ENCODE measurements at regions not wholly inside any gene's neighbourhood (a gene's known extent, or its start where the extent isn't known, plus 50 kb on each side); places are given as distances from the start of the nearest gene placed in this dataset.
"Not testable (repeated sequence)": the region's sequence is repeated elsewhere in the genome, so short reads cannot be mapped to it uniquely, and the experiment has no call there.

DNA sequence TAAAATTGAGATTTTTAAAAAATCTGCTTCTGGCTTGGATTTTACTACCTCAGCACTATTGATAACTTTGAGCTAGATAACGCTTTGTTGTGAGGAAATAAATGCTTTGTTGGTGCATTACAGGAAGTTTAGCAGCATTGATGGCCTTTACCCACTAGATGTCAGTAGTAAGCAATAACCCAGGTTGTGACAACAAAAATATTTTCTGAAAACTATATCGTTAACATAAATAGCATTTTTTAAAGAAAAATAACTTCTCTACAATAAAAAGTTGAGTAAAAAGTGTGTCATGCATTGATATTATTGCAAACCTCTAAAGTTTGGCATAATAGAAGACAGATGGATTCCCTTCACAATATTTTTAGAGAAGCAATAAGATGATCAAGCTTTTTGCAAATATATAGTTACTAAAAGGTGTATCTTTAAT lies 1246.5 kb downstream of the UQCRFS1 start:
- no peak for DNase-seq

DNA sequence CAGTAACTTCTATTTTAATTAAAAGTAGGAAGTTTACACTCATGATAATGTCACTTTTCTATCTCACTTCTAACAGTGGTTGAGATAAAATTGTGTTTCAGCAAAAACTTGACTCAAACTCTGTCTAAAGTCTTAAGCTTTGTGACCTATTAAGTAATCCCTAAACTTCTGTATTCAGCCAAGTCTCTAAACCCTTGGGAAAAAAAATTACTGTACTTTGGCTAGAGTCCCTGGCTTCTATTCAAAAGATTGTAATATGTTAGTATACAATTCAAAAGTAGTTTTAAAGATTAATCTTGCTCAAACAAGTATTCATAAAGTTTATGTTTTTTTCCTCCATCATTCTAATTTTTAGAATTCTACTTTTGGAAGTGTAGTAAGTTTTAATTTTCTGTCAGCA lies 1248.8 kb downstream of the UQCRFS1 start:
- DNase-seq = no peak

DNA sequence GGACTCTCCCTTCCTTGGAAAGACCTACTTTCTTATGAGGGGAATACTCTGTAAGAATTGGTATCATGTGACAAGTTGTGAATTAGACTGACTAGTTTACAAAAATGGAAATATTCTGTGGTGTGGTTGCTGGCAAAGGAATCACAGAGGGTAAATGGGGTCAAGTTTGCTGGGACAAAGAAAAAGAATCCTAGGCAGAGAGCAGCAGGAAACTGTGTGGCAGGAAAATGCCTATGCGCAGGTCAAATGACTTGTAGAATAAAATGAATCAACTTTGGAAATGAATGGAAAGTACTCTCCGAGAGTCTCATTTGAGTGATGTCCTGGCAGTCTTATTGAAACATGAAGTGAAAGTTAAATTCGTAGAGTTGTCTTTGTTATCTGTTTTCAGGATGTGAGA lies 1250.7 kb downstream of the UQCRFS1 start:
- DNase-seq = no peak

DNA sequence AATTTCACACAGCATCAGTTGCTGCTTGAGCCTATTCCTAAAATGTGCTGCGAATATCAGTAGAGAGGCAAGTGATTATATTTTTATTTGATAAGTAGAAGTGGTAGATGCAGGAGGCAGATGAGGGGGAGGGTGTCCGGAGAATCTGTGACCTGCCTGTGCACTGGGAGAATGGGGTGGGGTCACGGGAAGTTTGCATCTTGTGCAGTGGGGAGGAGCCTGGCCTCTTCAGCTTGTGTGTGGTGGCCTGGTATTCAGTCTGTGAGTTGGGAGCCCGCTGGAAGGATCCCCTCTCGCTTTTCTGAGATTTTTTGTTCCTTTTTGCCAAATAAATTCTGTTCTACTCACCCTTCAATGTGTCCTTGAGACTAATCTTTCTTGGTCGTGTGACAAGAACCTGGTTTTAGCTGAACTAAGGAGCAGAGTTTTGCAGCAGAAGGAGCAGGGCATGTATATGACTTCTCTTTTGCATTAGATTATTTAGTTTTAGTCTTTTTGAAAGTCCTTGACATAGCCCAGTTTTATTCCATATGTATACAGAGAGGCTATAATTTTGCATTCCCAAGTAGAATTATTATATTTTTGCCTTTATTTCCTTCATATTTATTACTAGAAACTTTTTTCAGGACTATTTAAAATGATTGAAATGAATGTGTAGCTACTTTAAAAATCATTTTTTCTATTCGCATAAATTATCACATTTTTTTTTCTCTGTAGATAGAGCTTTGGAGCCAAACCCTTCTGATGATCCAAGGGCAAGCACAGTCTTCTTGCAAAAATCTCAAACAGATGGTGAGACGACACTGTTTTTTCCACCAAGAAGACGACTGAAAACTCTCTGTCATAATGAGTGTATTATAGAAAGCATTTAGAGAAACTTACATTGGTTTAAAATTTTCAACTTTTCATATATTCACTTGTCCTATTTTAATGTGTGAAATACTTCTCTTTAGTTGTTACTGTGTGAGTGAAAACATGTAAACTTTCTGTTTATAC lies 1257.2 kb downstream of the UQCRFS1 start:
- DNase-seq = no peak

DNA sequence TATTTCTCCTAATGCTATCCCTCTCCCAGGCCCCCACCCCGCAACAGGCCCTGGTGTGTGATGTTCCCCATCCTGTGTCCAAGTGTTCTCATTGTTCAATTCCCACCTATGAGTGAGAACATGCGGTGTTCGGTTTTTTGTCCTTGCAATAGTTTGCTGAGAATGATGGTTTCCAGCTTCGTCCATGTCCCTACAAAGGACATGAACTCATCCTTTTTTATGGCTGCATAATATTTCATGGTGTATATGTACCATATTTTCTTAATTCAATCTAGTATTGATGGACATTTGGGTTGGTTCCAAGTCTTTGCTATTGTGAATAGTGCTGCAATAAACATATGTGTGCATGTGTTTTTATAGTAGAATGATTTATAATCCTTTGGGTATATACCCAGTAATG lies 1270.3 kb downstream of the UQCRFS1 start:
- DNase-seq = not testable (repeated sequence)

DNA sequence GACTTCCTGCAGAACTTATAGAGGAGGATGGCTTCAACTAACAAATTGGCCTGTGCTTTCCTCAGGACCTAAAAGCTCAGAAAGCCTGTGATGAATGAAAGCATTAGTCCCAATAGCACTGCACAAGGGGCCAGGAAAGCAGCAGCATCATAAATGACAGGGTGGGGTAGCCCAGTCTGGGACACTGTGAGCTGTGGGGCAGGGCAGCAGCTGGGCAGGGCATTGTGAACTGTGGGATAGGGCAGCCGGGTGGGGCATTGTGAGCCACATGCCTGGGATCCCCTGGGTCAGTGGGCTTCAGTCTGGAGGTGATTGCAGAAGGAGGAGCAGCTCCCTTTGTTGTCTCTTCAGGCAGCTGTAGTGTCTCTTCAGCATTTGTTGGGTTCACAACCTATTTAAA lies 1276.8 kb downstream of the UQCRFS1 start:
- DNase-seq = no peak

DNA sequence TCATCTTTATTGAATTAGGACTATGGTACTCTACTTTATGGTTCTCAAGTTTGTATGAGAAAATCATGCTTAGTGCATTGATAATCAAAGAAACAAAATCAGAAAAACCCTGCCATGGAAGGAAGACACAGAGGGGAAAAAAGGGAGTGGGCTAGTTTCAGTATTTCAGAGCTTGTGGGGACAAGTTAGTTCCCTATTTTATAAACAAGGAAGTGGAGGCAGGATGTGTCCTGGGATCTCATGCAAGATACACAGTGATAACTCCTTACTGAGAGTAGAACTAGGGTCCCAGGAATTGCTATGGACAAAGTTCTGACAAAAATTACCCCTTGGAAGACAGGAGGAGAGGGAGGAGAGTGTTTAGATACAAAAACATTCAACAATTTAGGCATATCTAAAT lies 1277.3 kb downstream of the UQCRFS1 start:
- DNase-seq = no peak

DNA sequence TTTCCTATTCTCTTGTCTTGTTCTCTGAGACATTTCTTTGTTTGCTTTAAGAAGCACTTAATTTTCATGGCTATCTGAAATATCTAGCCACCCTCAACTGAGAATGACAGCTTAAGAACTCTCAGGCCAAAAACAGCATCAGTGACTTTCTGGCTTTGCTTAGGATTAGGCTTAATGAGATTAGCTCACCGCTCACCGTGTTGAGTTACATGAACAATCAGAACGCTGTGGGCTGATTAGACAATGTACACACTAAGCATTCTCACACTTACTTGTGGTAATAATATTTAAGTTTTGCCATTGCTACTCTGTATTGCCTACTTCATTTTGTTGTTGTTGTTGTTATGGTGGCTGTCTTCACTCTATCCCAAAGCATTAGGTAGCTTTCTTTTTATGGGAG lies 1283.6 kb downstream of the UQCRFS1 start:
- DNase-seq = no peak

DNA sequence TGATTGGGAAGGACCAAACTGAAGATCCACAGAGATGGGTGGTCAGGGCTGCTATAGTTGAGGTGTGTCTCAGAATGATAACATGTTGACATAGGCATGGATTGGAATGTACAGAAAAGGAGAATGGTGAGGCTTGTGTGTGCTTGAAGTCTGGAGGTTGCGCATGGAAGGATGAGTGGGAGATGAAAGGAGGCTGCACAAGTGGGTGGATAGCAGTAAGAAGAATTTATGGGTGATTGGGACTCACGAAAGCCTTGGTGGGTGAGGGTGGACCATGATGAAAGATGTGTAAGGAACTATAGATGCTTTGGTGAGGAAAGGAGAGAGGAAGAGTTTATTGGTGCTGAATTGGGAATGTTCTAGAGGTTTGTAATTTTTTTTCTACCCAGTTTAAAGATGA lies 1287.7 kb downstream of the UQCRFS1 start:
- DNase-seq = no peak

DNA sequence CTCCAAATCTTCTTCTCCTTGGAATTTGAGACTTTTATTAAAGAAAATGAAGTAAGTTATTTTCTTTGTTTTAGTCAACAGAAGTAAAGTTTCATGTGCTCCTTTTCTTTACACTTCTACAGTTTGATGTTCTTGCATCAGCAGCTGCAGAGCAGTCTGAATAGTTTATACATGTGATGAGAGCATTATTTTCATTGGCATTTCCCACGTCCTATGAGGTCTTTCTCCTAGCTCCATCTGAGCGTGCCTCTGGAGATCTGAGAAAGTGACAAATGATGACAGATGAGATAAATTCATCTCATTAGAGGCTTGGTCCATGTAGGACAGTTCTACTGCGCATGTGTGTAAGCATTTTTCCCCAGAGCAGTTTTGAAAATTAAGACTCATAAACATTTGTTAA lies 1290.0 kb downstream of the UQCRFS1 start:
- no peak for DNase-seq

DNA sequence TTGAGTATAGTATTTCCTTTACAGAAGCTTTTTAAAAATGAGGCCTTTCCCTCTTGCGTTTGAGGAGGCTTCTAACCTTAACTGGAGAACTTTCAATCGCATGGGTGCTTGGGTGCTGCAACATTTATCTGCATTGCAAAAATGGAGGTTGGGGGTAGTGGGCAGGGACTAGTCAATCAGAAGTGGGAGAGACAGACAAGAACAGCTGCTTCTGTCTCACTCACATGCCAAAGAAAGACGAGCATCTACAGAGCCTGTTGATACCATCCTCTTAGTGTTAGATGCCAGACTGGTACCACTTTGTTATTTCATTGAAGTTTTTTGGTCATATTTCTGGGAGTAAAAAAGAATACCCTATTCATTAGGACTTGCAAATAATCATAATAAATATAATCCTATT lies 1292.2 kb downstream of the UQCRFS1 start:
- no peak for DNase-seq

DNA sequence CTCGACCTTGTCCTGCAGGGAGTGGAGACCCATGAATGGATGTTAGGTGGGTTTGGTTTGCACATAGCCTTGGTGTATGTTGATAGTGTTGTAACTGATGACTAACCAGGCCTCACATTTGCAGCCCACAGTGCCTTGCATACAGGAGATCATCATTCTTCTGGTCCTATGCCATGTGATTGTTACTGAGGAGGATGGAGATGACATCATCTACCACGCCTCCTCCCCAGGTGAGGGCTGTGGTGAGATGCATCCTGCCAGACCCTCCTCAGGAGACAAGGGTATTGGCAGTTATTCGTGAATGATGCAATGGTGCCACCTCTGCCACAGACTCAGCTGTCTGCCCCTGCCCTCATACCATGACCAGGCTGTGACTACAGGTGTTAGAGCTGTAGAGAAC lies 1294.1 kb downstream of the UQCRFS1 start:
- no peak for DNase-seq

DNA sequence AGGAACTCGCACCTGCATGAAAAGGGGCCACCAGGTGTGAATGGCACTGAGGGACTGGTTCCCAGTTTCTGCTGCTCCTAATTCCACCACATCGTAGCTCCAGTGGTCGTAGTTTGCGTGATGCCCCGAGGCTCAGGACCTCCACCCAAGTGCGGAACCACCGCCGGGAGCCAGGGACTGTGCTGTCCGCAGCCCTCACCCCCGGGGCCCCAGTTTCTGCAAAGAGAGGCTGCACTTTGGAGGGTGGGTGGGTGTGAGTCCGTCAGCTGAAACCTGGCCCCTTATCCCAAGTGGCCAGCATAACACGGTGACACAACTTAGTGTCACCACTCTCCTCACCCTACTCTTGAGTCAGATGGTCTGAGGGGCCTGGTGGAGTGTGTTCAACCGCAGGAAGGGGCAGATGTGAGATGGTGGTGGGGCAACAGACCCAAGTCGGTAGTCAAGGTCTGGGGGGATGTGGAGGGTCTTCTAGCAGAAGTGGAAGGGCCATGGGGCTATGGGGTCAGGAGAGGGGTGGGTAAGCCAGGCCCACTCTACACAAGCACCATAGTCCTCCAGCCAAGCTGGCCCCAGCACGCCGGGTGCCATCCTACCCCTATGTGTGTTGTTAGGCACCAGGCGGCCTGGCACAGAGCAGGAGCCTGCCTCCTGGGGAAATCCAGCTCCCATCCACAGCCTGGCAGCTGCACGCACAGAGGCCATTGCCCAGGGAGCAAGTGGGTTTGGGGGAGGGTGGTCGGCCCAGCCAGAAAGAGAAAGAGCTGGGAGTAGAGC lies 1301.6 kb downstream of the UQCRFS1 start:
- DNase-seq = no peak

DNA sequence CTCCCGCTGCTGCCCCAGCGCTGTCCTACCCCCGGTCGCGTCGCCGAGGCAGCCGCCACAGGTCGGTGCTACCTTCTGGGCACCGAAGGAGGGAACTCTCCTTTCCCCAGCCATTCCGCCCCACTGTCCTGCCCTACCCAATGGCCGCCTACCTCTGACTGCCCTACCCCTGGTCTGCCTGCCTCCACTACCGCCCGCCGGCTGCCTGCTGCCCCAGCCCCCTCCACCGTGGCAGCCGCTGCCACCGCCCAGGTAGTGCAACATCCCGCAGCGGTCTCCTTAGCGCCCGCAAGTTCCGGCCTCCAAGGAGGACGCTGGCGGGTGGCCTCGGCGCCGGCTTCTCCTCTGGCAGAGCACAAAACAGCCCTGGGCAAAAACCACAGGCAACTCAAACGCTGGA lies 1303.1 kb downstream of the UQCRFS1 start:
- no peak for DNase-seq

DNA sequence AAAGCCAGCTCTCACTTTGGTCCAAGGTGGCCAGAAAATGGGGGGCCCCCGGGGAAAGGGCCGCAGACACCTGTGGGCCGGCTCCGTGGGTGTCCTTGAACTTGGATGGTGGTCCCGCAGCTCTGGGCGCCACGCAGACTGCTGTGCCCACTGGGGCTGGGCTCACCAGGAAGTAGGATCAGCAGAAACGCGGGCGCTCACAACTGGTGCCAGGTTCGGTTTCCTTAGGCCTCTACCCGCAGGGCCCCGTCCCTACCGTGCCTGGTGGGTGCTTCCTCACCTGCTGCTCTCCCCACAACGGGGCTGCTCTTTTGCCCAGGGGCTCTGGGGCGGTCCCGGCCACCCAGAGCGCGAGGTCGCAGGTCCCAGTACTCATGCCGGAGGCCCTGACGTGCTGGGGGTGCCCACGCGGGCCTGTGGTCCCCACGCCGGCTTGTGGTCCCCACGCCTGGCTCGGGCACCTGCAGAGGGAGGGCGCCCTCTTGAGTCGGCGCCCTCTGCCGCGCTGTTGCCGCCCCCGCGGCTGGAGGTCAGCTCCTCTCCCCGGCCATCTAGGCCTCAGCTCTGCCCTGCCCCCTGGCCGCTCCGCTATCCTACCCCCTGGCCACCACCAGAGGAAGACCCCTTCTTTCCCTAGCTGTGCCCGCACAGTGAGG lies 1303.6 kb downstream of the UQCRFS1 start:
- no peak for DNase-seq

DNA sequence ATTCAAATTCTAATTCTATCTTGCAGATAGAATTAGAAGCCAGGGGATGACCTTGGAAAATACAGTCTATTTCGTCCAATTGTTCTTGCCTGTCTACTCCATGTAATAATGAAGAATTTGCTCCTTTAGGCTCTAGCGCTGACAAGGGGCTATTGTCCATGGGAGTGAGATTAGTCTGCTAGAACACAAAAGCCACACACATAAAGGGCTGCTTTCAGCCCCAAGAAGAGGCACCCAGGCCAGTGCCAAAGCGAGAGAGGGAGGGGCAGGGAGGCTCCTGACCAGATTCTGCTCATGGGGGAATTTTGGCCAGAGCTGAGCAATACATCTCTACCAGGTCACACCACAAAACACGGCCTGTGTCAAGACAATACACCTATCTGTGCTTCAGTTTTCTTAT lies 1306.9 kb downstream of the UQCRFS1 start:
- DNase-seq = no peak

DNA sequence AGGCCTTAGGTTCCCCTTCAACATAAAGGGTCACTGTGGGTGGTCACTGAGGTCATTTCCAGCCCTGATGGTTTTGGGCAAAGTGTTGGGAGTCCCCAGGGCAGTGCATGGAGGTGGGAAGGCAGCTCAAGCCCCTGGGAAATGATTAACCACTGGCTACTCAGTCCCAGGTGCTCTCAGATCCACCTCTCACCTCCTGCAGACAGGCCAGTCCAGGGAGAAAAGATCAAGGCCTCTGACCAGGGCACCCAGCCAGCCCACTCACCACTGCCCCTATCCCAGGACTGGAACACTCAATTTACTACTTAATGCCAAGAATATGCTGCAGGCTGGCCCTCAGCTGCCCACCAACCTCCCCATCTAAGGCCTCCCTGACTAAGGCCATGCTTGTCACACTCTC lies 1307.9 kb downstream of the UQCRFS1 start:
- no peak for DNase-seq

DNA sequence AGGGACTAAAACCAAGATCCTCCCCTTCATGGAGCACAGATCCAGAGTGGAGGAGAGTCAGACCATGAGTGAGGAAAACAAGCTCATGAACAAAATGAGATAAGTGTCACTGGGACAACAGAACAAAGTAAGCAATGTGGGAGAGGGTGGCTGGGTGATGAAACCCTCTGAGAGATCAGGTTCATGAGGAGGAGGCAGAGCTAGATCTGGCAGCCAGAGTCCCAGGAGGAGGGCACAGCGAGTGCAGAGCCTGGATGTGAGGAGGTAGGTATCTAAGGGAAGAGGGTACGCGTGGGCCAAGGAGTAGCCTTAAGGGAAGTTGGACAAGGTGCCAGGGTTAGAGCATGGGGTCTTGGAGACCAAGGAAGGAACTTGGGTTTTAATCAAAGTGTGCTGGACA lies 1311.9 kb downstream of the UQCRFS1 start:
- DNase-seq = no peak

DNA sequence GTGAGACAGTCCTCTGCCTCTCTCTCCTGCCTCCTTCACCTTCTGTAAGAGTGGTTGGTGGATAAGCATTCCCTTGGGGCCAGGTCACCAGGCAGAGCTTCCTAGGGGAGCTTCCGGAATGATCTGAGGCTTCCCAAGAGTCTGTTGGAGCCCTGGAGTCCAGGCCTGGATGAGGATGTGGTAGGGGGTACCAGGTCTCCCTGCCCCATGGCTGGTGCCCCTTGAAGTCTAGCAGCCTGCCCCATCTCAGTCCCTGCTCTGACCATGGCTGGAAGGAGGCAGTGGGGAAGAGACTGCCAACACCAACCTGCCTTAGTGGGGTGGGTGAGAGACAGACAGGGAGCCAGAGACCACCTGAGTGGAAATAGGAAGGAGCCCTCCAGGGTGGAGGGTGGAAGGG lies 1316.9 kb downstream of the UQCRFS1 start:
- no peak for DNase-seq

DNA sequence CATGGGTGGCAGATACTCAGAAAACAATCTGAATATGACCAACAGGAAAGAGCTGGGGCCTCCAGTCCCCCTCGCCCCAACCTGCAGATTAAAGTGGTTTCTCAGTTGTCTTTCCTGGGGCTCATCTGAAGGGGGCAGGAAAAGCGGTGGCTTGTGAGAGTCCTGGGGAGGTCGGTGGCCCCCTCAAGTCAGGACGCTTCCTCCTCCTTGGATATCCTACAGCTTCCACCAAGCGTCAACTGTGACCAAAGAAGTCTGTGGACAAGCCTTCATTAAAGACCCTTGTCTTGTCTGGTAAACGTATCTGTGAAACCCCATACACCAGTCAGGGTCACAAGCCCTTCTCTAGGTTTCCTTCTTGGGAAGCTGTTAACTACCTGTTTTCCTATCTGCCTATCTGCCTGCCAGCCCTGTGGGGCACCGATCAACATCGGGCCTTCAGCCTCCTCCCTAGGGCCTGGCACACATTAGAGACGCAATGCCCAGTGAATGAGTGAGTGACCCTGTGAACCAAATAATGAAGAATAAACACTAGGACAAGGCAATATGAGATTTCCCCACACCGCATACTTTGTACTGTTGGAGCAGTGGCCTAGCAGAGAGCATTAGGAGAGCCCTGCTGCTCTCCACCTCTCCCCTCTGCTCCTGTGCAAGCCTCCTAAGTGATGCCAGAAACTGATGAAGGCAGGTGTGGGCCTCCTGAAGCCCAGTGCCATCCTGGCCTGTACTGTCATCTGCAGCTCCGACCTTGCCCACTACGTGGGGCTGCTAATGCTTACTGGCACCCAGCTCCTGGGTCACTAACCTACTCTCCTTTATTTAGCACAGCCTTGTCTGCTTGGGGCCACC lies 1317.8 kb downstream of the UQCRFS1 start:
- no peak for DNase-seq

DNA sequence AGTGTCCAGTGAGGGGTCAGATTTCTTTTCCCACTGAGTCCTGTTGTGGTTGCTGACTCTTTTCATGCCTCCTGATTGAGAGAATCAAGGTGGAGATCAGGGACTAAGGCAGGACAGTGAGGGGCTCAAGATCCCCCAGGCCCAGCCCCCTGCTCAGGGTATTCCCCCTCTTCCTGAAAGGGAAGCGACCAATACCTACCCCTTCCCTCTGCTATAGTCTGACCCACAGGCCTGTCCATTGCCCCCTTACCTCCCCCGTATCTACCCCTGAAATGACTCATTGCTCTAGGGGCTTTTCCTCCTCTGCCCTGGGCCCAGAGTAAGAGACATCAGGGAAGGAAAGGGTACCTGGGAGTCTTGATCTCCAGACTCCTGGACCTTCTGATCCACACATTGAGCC lies 1320.5 kb downstream of the UQCRFS1 start:
- DNase-seq = no peak

DNA sequence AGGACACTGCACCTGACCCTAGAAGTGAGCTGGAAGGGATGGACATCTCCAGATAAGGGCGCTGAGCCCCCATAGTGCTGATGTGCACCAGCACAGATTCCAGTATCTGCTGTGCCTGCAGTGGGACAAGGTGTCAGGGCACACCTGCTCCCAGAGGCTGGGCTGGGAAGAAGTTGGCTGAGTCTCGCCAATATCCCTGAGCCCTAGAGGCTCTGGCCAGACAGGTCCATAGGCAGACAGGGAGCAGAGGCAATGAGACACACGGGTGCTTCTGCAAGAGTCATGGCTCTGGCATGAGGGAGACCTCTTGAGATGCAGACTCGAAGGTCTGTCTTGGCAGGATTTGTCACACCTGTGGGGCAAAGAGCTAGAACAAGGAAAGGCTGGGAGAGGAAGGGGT lies 1321.5 kb downstream of the UQCRFS1 start:
- no peak for DNase-seq

DNA sequence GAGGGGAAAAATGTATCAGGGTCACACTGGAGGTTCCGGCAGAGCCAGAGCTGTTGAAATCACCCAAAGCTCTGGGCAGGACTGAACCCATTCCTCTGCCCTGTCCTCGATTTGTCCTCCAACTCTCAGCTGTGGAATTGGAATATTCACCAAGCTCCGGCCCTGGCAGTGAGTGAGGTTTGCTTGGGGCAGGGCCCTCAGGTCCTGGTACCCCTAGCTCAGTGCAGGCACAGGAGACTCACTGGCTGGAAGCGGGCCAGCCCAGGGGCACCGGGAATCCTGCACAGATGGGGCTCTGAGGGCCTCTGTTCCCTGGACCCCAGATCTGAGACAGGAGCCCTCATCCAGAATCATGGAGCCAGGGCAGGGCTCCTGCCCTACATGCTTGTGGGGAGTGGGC lies 1322.3 kb downstream of the UQCRFS1 start:
- no peak for DNase-seq
